HG03108 (cell line): ENCODE measurements at regions not wholly inside any gene's neighbourhood (a gene's known extent, or its start where the extent isn't known, plus 50 kb on each side); places are given as distances from the start of the nearest gene placed in this dataset.

Experiments used
- ATAC-seq: cut with Tn5 transposase; IDR thresholded peaks from one replicate; pipeline ENCODE4 v1.9.1; 2021; ENCODE audit warnings: moderate library complexity; ENCODE audit not compliant: unreplicated experiment

DNA sequence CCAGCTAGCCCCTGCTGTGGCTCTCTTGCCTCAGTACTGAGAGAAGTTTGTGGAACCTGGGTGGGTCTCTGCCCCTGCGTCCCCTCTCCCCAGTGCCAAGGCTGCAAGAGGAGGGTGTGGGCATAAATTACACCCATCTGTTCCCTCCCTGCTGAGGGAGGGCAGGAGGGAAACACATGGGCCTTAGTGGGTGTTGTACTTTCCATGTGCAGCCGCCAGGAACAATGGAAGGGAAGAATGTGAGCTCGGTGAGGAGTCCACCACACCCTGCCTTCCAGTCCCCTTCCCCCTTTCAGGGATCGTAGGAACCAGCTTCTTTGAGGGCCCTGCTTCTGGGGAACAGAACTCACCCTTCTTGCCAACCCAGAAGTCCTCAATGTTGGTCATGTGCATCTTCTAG is 138.2 kb upstream of the KLF4 start:
- no peak for ATAC-seq

GRCh38 chr9:107626118-107626517 is 136.5 kb upstream of the KLF4 start:
- no peak for ATAC-seq

DNA sequence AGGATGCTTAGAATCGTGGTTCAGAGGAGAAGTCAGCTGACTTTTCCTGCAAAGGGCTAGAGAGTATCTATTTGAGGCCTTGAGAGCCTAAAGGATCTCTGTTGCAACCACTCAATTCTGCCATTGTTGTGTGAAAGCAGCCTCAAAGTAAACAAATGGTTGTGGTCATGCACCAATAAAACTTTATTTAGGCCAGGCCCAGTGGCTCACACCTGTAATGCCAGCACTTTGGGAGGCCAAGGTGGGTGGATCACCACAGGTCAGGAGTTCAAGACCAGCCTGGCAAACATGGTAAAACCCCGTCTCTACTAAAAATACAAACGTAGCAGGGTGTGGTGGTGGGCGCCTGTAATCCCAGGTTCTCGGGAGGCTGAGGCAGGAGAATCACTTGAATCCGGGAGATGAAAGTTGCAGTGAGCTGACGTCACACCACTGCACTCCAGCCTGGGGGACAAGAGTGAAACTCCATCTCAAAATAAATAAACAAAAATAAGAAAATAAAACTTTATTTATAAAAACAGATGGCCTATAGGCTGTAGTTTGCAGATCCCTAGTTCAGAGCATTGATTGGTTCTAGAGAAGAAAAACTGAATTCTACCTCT is 135.9 kb upstream of the KLF4 start:
- ATAC-seq: no peak

- no peak for ATAC-seq
These were observed 134.8 kb upstream of the KLF4 start for GRCh38 chr9:107624234-107624948.

DNA sequence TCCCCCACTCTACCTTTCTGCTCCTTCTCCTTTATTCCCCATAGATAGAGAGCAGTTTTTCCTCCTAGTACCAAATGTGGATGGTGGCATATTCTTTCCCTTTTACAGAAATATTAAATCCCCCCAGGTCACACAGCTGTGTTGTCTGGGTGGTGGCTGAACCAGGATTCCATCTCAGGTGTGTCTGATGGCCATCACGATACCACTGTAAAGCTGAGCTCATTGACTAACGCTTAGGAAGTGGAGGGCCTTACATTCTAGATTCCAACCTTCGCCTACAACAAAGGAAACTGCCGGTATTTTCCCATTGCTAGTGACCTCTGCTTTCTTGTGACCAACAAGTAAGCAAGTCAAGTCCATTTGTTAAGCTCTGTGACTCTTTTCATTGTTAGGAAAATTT is 131.9 kb upstream of the KLF4 start:
- no peak for ATAC-seq

- ATAC-seq: no peak
These were observed 131.2 kb upstream of the KLF4 start for GRCh38 chr9:107620801-107621200.

DNA sequence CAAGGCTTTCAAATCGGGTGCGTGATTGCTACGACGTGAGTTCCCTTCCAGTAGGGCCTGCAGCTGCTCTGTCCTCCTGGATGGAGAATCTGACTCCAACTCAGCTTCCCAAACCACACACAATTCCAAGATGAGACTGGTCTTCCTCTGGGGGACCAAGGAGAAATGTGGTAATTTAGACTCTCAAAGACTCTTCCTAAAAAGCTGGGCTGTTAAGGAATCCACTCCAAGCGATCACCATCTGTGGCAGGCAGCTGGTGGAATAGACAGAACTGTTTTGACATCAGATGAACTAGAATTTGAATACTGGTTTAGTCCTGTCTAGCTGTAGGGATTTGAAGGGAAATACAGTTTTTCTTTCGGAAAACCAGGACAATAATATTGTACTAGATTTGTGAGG is 130.7 kb upstream of the KLF4 start:
- no peak for ATAC-seq

- no peak for ATAC-seq
These were observed 125.8 kb upstream of the KLF4 start for GRCh38 chr9:107615321-107615720.

GRCh38 chr9:107614765-107615164 is 125.2 kb upstream of the KLF4 start:
- ATAC-seq: no peak

DNA sequence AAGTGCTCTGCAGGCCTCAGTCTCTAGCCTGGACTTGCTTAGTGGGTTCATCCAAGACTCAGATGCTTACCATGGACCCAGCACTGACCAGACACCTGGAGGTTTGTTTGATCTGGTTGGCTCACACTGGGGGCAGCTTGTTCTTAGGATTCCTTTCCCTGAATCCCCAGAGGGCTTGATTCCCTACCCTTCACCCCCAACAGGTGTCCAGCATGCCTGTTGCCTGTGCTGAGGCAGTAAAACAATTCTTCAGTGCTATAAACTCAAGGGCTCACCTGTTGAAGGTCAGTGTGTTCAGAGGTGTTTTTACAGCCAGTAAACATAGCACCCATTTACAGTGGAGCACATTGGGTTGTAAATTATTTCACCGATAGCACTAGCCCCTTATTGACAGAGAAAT is 123.8 kb upstream of the KLF4 start:
- no peak for ATAC-seq

DNA sequence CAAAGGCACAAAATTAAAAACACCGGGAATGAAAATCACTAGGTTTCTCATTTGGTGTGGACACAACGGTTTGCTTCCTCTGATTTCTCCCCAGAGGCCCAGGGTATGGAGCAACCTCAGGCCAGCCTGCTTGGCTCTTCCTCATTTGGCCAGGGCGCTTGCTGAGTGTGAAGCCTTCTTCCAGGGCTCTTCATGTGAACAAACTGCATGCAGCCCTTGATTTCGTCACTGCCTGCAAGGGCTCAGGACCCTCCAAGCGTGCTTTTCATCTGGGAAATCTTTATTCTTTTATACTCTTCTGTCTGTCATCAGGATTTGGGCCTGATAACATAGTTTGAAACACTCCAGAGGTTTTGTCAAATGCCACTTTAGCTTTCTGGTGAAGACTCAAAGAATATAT is 122.6 kb upstream of the KLF4 start:
- ATAC-seq: no peak

GRCh38 chr9:107609547-107609946 is 120.0 kb upstream of the KLF4 start:
- no peak for ATAC-seq

DNA sequence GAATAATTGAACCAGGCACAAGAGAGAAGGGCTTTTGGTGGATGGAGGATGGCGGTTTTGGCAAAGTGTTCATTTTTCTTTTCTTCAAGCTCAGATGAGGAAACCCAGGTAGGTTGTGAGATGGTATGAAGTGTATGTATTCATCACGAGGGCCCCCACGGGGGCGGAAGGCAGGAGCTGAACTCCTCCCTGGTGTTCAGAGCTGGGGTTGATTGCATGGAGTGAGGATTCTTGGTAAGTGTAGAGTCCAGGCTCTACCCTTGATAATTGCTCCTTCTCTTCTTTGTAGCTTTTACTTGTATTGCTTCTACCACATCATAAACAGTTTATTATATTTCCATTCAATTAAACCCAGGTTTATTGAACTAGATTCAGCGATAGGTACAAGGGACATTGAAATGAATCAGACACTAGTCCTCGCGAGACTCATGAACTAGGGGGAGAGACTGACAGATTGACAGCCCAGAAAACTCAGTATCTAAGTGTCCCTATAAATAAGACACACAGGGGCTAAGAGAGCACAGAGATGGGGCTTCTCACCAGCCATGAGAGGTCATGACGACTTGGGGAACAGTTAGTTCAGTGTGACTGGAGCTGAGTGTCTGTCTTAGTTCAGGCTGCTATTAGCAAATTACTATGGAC is 116.7 kb upstream of the KLF4 start:
- no peak for ATAC-seq

DNA sequence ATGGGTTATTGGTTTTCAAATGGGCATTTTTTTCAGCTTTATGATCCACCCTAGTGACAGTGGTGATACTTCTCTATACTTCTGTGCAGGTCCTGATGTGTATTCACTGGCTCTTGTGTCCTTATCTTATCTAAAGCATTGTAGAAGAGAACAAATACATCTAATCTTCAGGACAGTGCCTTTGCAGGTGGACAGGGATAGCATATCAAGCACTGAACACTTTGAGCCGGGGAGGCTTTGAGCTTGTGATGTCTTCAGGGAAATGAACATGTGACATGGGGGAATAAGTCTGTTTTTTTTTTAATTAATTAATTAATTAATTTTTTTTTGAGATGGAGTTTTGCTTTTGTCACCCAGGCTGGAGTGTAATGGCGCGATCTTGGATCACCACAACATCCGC is 115.5 kb upstream of the KLF4 start:
- ATAC-seq: no peak

- no peak for ATAC-seq
These were observed 113.7 kb upstream of the KLF4 start for GRCh38 chr9:107603281-107603680.

DNA sequence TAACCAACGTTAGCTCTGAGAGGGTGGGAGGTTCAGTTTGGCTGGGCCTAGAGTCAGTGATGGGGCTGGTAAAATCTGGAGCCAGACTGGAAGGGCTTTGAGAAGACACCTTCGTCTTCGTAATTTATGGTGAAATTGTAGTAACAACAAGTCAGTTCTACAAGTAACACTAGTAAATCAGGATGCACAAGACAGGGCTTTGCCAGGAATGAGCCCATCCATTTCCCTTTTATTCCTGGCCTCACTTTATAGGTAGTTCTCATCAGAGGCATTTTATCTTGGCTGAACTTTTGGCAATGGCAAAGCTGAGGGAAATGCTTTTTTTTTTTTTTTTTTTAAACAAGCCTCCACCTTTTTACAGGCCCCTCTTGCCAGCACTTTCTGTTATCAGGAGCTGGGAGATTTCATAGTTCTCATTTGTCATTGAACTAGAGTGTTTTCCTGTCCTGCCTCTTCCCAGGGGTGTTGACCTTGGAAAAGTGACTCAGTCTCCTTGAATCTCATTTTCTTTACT is 110.5 kb upstream of the KLF4 start:
- no peak for ATAC-seq

GRCh38 chr9:107597743-107598217 is 108.2 kb upstream of the KLF4 start:
- no peak for ATAC-seq

DNA sequence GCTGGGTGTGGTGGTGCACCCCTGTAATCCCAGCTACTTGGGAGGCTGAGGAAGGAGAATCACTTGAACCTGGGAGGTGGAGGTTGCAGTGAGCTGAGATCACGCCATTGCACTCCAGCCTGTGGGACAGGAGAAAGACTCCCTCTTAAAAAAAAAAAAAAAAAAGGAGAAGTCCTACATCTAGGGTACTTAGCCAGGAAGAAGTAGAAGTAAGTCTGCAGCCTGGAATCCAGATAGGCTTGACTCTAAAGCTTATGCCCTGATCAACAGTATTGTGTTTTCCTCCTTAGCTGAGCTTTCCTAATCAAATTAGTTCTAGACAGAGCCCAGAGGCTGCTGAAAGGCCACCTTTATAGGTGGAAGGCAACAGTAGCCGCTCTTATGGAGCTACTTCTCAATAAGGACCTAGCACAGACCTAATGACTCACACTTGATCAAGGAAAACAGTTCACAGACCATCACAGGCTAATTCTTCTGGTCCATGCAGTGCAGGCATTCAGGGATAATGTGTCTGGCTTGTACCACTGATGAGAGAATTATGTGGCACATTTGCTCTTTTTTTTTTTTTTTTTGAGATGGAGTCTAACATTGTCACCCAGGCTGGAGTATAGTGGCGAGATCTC is 105.5 kb upstream of the KLF4 start:
- ATAC-seq: no peak

GRCh38 chr9:107593224-107593870 is 103.8 kb upstream of the KLF4 start:
- ATAC-seq: no peak

DNA sequence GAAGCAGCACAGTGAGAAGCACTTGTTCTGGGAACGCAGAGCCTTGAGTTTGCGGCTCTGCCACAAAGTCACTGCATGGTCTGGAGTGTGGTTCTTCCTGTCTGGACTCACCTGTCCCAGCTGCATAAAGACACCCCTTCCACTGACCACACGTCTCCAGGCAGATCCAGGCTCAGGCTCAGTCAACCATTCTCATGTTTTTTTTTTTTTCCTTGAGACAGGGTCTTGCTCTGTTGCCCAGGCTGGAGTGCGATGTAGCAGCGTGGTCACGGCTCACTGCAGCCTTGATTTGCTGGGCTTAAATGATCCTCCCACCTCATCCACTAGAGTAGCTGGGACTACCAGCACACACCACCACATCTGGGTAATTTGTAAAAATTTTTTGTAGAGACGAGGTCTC is 102.9 kb upstream of the KLF4 start:
- ATAC-seq: no peak

GRCh38 chr9:107591781-107592180 is 102.2 kb upstream of the KLF4 start:
- ATAC-seq: no peak
